SKM-1 treated with dmso at 0.1 percent for 144 hours (cell line): ENCODE measurements at regions not wholly inside any gene's neighbourhood (a gene's known extent, or its start where the extent isn't known, plus 50 kb on each side); places are given as distances from the start of the nearest gene placed in this dataset.
"Not testable (repeated sequence)": the region's sequence is repeated elsewhere in the genome, so short reads cannot be mapped to it uniquely, and the experiment has no call there.

Source experiments
- DNase-seq: peaks from one replicate; lab custom pipeline; 2025; ENCODE audit not compliant: unreplicated experiment; lab: John Stamatoyannopoulos, UW

DNA sequence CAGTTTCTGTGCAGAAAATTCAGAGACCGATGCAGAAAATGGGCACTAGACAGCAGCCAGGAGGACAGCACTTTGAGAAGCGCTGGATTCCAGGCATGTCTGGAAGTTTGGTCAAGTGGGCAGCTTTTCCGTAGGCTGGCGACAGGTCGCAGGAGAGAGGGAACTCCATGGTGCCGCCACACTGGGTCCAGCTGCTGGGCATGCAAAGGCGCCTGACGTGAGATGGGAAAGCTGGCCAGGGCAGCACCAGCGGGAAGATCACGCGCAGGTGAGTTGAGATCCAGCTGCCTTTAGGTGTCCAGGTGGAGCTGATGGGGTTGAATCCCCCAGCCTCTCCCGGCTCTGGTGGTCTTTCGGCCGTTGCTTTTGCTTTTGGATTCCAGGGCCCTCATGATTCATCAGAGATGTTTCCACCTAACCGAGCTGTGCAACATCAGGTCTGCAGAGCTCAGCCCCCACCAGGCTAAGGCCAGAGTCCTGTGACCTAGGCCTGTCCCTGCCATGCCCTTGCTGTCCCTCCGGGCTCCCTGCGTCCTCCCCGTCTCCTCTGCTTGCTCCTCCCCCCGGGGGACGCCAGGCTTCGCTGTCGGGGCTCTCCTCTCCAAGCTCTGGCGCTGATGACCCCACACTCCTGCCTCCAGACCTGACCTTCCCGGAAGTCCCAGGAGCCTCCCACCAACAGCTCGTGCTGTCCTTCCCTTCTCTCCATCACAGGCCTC is 1001.7 kb downstream of the BRD1 start:
- DNase-seq: no peak

DNA sequence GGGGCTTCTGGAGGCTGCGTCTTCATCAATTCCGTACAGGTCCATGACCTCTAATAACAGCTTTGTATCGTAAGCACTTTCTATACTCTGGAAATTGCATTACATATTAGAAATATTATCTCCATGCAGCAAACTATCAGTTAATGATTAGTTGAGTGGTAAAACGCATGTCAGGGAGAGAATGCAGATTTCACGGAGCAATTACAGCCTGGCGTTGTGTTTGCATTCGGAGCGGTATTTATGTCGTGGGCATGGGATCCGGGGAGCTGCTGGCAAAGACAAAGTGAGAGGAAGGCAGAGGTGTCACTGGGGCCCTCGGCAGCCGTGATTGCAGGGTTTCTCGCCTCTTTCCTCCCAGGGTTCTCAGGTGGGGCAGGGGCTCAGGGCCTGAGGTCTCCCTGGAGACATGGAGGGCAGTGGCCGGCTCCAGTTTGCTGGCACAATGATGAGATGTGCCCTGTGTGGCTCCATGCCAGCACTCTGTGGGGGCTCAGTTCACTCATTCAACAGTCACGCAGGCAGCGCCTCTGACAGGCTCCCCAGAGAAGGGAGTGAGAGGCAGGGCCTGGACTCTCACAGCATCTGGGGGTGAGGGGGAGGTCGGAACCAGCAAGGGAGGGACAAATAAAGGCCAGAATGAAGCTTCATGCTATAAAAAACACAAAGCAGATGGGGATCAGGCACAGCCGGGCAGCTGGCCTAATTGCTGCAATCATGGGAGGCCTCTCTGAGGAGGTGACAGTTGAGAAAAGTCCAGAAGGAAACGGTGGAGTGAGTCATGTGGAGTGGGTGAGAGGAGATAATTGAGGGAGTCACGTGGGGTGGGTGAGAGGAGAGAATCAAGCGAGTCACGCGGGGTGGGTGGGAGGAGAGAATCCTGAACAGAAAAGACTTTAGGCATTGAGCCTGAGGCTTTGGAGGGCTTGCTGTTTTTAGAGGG is 1002.7 kb downstream of the BRD1 start:
- no peak for DNase-seq

DNA sequence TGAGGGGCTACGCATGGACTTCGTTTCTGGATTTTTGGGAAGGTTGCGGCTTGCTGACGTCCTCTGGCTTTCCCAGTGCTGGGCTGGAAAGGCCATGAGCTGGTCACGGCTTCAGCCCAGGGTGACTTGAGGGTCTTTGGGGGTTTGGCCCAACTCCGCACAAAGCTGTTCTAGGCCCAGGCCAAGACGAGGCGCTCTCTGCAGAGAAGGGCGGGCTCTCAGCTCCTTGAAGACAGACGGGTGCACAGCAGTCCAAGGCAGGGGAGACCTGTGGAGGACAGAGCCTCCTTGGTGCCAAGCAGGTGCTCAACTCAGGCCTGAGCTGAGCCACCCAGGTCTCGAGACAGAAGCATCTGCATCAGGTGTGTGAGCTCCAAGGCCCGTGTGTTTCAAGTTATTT is 1003.7 kb downstream of the BRD1 start:
- DNase-seq: no peak

DNA sequence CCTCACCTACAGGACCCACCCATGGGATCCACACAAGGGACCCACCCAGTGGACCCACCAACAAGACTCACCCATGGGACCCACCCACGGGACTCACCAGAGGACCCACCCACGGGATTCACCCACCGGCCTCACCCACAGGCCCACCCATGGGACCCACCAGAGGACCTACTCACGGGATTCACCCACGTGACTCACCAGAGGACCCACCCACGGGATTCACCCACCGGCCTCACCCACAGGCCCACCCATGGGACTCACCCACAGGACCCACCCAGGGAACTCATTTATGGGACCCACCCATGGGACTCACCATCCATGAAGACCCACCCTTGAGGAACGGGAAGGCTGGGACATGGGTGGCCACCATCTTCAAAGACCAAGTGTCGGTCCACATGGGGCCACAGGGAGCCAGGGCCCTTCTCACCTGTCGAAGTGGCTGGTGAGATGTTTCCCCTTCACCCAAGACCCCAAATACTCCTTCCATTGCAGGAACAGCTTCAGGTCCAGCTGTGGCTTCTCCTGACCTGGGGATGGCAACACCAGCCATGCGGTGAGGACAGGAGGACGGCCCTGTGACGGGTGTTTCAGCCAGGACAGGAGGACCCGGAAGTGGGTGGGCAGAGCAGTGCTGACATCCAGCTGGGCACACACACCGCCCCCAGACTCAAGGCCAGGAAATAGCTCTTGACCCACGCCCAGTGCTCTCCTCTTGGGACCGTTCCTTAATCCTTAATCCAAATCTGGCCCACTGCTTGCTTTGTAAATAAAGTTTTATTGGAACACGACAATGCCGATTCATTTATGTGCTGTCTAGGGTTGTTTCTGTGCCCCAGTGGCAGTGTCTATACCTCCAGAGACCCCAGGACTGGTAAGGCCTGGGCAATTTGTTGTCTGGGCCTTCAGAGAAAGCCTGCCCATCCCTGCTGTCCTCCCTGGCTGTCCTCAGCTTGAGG is 1005.1 kb downstream of the BRD1 start:
- DNase-seq: no peak

DNA sequence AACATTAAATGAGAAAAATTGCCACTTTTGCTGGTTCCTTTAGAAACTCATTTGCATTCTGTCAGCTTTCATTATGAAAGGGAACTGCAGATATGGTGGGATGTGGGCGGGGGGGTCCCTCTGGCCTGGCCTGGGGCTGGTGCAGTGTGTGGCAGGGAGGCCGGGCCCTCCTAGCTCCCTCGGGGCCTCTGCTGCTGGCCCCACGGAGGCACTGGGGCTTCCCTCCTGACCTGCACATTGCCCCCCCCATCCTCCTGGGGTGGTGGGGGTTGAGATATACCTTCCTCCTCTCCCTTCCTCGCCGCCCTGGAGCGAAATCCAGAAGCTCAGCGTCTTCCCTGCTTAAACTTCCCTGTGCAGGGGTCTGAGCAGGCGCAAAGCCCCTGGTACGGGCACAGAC is 1005.9 kb downstream of the BRD1 start:
- DNase-seq: no peak

- DNase-seq: no peak
Measured at GRCh38 chr22:48821346-48821690, 1006.4 kb downstream of the BRD1 start.

DNA sequence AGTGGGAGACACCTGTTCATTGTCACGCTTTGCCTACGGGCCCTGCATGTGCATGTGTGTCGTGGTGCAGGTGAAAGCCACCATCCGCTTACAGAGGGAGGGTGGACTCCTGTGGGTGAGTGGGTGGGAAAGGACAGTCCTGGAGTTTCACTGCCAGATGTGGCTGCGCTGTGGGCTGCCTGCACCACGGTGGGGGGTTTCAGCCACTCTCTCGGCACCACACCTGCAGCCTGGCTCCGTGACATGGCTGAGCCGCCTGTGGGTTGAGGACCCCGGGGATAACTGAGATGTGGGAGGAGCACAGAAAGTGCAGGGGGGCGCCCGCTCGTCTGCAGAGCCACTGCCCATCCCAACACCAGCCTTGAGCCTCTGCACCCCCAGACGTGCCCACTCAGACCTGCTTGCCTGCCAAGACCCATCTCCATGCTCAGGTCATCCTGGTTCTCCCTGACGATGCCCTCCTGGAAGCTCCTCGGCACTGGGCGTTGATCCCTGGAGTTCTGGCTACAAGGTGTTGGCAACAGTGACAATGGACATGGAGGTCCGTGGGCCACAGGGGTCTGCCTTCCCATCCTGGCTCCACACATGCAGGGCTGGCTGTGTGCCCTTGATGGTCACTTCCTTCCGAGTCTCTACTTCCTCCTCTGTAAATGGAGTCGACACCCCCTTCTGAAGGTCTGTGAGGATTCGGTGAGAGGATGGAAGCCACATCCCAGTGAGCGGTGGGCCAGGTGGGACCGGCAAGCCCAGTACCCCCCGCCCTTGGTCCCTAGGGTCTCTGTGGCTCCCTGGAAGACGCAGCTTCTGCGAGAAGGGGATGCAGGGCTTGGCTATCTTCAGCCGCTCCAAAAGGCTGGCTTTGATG is 1007.0 kb downstream of the BRD1 start:
- DNase-seq: no peak

- DNase-seq: no peak
Measured at GRCh38 chr22:48819961-48820360, 1007.7 kb downstream of the BRD1 start.

DNA sequence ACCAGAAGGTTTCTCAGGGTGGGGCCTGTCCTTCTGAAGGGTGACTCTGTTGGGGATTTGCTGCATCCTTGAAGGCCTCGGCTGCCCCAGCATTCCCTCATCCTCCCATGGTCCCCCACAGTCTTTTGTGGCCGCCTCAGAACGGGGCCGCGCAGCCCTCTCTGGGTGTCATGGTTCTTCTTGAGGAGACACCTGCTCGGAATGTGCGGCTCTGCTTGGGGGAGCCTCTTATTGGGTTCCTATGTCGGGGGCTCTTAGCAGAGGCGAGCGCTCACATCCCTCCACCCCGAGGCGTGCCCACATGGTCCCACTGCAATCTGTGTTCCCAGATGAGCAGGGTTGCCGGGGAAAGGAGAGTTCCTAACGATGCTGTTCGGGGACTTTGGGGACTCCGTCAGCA is 1008.4 kb downstream of the BRD1 start:
- DNase-seq: no peak

DNA sequence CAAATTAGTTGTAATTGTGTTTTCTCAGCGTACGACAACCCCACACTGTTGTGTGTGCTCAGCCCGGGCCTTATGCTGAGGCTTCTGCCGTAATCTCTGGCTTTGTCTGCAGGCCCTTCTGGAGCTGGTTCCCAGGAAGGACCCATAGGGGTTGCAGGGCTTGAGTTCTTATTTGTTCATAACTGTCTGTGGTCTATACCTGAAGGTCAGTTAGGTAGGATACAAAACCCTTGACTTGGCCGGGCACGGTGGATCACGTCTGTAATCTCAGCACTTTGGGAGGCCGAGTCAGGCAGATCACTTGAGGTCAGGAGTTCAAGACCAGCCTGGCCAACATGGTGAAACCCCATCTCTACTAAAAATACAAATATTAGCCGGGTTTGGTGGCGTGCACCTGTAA is 1010.2 kb downstream of the BRD1 start:
- DNase-seq: not testable (repeated sequence)

GRCh38 chr22:48811885-48812284 is 1015.8 kb downstream of the BRD1 start:
- no peak for DNase-seq

DNA sequence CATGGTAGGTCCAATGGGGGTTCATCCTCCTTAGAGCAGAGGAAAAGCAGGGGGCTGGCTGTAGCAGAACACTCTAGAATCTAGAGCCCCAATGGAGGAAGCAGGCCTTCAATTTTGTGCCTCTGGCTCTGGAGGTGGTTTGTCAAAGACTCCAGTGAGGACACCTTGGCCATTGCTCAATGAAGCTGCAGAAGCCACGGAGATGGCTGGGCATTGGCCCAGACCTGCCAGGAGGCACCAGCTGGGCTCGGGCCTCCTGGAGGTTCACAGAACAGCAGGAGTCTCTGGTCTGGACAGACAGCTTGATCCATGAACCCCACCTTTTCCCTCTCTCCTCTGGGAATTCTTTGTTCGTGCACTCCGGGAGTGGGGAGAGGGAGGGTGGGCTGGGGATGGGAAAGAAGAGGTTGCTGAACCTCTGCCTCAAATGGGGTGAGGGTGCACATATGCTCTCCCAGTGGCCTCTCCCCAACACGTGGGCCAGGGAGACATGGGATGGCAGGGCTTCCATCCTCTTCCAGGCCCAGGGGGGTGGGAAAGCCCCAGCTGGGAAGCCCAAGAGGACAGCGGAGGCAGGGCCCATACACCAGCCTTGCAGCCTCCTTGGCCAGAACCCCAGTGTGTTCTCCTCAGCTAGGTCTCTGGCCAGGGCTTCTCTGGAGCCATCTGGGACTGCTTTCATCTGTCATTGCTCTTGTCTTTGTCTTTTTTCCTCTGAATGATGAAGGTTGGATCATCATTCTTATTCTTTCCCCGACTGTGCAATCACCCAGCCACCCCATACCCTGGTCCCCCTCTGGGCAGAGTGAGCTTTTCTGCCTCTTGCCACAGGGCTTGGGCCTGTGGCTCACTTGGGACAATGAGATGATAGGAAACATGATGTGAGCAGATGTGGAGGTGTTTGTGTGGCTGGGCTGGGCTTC is 1019.4 kb downstream of the BRD1 start:
- no peak for DNase-seq

DNA sequence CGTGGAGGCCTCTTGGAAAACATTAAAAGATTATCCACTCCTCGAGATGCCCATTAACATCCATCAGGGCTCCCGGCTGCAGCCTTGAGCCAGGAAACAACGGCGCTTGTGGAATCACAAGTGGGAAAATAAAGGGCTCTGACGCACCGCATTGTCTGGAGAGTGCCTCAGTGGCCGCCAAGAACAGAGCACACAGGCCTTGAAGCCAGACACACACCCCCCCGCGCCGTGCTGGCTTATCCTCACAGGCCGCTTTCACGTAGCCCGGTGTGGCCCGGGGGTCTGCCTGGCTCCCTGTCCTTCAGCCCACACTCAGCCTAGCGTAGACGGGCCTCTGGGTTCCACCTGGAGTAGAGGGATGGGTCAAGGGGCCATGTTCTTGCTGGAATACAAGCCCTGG is 1020.5 kb downstream of the BRD1 start:
- DNase-seq: no peak

GRCh38 chr22:48806227-48806781 is 1021.4 kb downstream of the BRD1 start:
- DNase-seq: no peak

GRCh38 chr22:48805516-48805915 is 1022.2 kb downstream of the BRD1 start:
- DNase-seq: no peak

- DNase-seq: no peak
Measured at GRCh38 chr22:48804811-48805301, 1022.8 kb downstream of the BRD1 start.

DNA sequence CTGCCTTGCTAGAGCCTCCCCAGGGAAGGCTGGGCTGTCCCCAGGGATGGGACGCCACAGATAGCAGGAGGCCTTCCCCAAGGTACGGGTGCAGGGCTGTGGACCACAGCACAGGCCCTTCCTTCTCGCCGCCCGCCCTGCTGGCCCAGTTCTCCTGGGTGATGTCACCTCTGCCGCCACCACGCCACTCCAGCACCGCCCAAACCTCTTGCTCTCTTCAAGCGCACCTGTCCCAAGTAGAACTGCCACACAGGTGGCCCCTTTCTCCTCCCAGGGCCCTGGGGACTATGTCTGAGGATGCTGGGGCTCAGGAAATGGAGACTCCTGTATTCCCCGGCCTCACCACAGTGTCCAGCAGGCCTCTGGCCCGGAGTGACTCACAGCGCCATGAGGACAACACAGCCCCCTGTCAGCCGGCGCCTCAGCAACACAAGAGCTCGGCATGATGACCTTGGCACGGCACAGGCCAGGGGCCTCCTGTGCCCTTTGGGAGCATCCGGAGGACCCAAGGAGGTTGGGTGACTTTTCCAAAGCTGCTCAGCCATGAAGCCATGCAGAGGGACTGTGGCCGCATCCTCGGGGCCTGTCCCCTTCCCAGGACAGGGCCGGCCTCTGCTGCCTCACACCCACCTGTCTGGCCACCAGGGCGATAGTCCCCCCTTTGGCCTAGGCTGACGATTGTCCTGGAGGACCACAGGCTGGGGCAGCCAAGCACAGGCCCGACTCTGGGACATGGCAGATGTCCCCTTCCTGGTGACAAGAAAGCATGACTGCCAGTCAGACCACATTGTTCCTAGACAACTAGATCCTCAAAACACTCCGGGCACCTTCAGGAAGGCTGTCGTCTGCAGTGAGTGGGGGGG is 1023.5 kb downstream of the BRD1 start:
- no peak for DNase-seq
